HG03460 (cell line): ENCODE measurements at regions not wholly inside any gene's neighbourhood (a gene's known extent, or its start where the extent isn't known, plus 50 kb on each side); places are given as distances from the start of the nearest gene placed in this dataset.
"Not testable (repeated sequence)": the region's sequence is repeated elsewhere in the genome, so short reads cannot be mapped to it uniquely, and the experiment has no call there.

Source experiments
- ATAC-seq: cut with Tn5 transposase; IDR thresholded peaks from one replicate; pipeline ENCODE4 v1.9.1; 2021; ENCODE audit not compliant: unreplicated experiment

DNA sequence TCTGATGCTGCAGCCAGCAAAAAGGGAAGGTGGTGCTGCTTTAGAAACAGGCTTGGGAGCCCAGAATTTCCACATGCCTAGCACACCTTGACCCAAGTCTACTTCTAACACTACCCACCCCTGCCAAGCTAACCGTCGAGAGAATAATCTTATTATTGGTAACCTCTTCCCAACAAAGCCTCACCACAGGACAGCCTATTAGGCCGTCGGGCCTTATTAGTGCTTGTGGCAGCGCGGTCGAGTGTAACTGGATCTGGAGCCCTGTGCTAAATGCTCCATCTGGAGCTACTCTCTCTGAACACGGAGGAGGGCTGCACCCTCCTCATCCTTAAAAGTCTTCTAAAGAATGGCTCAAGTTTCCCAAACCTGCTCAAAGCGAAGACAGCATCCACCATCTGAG lies 165.5 kb upstream of the NFIA start:
- no peak for ATAC-seq

DNA sequence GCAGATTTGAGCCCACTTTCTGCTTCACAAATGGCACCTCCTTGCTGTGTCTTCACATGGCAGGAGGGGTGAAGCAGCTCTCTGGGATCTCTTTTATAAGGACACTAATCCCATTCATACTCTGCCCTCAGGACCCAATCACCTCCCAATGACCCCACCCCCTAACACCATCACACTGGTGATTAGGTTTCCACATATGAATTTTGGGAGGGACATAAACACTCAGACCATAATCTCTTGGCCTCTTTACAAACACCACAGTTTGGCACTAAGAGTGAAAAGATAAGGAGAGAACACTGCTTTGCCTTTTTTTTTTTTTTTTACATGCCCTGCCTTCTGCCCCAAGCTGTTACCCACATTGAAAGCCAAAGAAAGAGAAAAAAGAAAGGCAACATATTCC lies 166.2 kb upstream of the NFIA start:
- ATAC-seq: no peak

DNA sequence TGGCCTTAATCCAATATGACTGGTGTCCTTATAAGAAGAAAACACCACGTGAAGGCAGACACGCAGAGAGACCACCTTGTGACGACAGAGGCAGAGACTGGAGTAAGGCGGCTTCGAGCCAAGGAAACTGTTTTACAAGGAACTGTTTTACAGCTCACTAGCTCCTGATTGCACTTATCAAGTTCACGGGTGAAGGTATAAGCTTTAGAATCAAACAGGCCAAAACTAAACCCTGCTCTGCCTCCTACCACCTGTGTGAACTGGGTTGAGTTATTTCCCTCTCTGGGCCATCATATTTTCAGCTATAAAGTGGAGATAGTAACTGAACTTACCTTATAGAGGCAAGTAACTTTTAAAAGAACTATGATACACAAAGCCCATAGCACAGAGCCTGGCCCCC lies 166.9 kb upstream of the NFIA start:
- no peak for ATAC-seq

DNA sequence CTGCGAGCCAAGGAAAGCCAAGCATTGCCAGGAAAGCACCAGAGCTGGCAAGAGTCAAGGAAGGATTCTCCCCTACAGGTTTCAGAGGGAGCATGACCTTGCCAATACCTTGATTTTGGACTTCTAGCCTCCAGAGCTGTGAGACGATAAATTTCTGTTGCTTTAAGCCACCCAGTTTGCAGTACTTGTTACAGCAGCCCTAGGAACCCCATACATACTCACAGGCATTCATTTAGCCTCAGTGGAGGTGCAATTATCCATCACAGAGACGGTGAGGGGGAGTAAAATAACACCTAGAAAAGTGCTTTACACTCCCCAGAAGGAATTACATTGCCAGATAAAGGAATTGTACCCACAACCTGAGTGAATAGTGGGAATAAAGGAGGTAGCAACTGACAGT lies 167.4 kb upstream of the NFIA start:
- ATAC-seq: no peak

DNA sequence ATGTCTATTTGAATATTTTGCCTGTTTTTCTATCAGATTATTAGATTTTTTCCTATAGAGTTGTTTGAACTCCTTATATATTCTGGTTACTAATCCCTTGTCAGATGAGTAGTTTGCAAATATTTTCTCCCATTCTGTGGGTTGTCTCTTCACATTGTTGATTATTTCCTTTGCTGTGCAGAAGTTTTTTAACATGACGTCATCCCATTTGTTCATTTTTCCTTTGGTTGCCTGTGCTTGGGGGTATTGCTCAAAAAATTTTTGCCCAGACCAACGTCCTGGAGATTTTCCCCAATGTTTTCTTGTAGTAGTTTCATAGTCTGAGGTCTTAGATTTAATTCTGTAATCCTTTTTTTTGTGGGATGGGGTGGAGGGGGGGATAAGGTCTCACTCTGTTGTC lies 168.7 kb upstream of the NFIA start:
- not testable (repeated sequence) for ATAC-seq

DNA sequence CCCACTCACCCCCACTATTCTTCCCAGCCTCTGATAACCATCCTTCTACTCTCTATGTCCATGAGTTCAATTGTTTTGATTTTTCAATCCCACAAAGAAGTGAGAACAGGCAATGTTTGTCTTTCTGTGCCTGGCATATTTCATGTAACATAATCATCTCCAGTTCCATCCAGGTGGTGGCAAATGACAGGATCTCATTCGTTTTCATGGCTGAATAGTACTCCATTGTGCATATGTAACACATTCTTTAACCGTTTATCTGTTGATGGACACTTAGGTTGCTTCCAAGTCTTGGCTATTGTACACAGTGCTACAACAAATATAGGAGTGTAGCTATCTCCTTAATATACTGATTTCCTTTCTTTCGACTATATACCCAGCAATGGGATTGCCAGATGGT lies 169.3 kb upstream of the NFIA start:
- no peak for ATAC-seq

DNA sequence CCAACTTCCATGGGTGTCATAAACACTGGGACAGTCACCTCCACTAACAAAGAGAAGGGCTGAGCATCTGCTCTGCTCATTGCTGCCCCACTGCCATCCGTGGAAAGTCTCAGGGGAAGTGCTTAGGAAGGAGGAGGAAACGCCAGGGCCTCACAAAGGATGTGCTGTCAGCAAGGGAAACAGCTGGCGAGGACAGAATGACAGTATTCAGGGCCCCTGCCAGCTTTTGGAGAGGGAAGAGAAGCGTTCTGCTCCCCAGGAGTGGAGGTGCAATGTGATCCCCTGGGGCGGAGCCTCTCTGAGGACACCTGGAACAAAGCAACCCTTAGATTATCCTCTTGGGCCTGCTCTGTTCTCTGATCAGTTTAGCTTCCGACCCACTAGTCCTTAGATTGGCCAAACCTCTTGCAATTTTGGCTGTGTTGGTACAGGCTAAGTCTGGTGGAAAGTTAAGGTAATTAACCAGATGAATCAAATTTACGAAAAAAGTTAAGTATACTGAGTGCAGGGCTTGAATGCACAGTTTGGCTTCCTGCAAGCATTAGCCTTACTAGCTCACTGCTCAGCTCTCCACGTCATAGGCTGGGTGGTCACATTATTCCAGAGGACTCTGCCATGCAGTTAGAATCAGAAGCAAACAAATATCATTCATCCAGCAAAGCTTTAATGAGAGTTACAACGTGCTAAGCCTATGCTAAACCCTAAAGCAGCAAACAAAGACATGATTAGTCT lies 170.2 kb upstream of the NFIA start:
- ATAC-seq: no peak

DNA sequence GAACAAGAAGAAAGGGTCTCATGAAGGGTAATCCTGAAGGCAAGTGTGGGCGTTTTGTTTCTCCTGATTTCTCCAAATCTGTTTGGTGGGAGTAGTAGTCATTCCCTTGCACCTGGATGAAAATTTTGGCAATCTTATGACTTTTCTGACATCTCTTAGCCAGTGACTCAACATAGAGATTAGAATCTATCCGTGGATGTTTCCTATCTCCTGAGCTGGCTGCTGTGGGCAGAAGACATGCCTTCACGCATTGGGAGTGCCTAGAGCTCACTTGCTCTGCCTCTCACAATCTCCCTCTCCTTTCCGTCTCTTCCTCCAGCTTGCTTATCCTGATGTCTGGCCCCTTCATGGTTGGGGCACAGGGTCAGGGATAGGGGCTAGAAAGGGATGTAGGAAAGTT lies 174.2 kb upstream of the NFIA start:
- no peak for ATAC-seq

DNA sequence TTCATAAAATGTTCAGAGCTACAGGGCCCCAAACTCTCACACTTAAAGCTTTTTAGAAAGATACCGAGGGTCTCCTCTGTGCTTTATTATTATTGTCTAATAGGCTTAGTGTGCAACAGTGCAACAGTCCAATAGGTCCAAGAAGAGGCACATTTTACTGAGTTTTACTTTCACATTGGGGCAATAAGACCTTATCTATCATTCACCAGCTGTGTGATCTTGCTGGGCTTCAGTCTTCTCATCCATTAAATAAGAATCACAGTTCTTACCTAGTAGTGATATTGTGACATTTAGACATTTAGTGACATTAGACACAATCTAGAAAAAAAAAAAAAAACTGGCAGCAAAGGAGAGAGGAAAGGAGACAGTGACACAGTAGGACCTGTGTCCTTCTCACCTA lies 175.8 kb upstream of the NFIA start:
- ATAC-seq: no peak

DNA sequence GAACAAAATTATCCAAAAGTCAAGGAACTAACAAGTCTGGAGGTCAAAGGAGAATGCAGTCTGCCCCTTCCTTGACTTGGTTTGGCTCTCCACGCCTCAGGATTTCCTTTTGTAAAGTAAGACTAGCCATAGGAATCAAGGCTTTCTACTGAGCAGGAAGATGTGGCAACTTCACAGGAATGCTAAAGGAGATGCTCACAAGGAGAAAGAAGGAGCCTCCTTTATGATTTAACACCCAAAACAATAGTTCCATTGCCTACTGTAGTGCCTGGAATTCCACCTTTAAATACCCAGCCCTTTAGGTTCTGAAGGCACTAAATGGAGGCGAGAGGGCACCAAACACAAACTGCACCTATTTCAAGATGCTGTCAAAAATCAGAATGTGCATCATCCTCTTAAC lies 176.3 kb upstream of the NFIA start:
- no peak for ATAC-seq

DNA sequence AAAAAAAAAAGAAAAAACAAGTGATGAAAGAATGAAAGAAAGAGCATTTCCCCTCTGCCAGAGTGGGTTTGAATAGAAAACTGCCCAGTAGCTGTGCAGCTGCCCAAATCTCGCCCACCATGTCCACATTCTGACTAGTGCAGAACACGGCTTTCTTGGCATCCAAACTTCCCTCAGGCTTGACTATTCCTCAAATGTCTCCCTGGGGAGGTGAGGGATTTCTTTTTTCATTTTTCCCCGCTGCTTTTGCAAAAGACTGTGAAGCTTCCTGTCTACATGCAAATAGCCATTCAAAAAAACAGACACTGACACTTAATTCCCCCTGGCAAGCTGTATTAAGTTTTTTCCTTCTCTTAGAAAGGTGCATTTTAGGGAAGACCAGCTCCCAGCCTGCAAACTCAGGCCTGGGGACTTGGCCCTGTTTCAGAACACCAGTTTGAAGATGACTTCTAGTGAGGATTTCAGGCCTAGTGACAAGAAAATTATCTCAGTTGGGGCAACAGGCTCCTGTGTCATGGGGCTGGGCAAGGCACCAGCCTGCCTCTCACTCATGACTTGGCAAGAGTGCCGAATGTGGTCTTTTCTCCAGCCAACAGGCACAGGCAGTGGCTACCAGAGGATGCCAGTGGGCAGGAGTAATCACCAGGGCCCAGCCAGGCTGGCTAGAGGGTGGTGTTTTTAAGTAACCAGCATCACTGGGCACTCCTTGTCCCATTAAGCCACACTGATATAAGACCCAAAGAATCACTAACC lies 178.1 kb upstream of the NFIA start:
- no peak for ATAC-seq

DNA sequence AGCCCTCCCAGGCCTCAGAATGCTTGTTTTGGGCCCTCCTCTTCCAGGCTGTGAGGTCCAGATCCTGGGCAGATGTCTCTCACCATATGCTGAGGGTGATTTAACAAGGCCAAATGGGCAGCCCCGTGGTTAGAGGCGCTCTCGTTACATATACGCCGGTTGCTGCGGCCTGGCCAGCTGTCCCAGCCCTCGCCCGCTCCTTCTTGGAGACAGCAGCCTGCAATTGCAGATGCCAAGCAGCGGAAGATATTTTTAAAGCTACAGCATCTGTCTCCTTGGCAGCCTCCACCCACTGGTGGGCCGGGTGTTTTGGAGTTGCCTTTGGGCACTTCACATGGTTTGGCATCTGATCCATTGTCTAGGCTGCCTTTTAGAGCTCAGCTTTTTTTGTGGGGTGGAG lies 178.8 kb upstream of the NFIA start:
- no peak for ATAC-seq

DNA sequence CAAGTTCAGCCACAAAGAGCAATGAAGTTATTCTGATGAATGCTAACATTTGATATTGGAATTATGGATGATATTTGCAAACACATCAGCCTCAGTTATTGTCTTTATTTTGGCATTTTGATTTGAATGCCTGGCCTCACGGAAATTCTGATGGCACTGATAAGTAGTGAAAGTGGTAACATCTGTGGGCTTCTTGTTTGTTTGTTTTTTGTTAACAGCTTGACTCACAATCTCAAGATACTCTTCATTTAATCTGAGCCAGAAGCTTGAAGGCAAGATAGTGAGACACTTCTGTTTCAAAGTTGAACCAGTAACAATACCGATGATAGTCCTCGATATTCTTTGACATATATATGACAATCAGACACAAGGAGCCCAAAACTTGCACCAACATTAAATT lies 182.9 kb upstream of the NFIA start:
- no peak for ATAC-seq

DNA sequence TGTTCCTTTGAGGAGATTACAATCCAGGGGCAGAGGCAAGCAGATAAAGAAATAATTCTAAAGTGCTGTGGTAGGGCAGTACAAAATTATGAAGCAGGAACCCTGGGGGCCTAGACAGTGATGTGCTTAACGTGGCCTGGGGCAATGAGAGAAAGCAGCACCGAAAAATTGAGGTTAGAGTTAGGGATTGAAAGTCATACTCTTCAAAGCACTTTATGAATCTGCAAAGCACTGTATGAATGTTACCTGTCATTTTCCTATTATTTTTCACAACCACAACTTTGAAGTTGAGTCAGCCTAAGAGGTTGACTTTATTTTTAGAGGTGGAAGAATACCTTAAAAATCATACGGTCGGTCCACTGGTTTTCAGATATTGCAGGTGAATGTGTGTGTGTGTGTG lies 183.4 kb upstream of the NFIA start:
- ATAC-seq: no peak

DNA sequence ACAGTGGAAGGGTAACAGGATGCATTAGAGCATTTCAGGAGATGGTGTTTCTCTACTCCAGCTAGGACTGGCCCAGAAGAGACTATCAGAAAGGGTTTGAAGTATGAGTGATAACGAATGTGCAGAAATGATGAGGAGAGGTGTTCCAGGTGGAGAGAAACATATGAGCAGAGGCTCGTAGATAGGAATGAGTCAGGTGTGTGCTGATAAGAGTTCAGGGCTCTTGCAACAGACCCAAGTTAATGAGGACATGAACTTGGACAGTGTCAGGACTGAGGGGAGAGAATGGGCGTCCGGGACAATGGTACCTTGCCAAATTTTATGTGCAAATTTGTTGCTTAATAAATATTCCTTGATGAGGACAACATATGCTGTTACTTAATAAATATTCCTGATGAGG lies 183.9 kb upstream of the NFIA start:
- no peak for ATAC-seq

DNA sequence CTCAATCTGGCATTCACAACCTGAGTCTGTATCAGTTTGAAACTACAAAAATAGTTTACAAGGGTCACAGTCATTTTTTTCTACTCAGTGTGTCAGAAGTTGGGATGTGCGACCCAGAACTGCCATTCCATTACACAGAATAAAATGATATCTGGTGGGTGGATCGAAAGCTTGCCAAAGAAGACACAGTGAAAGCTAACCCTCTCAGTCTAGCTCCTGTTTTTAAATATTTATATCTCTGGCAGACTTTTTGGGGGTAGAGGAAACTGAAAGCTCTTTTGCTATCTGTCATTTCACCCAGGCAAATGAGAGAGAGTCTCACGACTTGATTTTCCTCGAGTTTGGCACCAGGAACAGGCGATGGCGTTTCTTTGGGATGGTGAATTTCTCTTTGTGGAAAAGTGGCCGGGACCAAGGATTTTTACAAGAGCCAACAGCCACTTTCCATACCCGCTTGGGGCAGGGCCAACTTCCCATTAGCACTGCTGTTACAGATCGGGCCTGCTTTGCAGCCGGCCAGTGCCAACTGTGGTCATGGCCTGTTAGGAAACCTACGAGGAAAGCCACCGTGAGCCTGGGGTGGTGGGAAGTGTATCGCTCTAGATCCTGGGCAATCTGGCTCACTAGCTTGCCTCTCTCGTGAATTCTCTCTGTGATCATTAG lies 185.5 kb upstream of the NFIA start:
- no peak for ATAC-seq

DNA sequence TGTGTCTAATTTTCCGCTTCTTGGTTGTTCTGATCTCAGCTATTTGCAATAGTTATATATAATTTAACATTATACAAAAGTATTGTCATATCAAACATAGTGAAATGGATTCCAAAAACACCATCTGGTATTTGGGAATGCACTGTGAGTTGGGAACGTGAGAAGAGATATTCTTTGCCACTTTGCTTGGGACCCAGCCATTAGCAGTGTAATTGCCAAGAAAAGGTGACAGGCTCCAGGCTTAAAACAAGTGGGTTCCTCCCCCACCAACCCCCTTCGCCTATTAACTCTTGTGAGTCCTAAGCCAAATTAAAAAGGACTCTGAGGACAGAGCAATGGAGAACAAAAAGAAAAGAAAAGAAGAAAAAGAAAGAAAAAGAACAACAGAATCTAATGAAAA lies 186.7 kb upstream of the NFIA start:
- no peak for ATAC-seq

DNA sequence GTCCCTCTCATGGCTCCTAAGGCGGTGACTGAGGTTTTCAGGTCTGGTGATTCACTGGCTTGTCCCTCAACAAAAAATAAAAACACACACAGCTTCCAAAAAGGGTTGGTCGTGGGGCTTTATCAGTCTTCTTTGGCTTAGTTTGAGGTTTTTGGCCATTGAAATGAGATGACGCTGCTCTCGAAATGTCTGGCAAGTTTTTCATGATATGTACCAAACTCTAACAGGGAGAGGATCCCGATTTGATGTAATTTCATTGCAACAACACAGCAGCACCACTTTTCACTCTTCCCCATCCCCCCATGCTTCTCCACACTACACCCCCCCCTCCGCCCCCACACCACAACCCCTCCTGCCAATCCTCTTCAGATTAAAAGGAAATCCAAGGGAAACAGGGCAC lies 187.1 kb upstream of the NFIA start:
- no peak for ATAC-seq

DNA sequence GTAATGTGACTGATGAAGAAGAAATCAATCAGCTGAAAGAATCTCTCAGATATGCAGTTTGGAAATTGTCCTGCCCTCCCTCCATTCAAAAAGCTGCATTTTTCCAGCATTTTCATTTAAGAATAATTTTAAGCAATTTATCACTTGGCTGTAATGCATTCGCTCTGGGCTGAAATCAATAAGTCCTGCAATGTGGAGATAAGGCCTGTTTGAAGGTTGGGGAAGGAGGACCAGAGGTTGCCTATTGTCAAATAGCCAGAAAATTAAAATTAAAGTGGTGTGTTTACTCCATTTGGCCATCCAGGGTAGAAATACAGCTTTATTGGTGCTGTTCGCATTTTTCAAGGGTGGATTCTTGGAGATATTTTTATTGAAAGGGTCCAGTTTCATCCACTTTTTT lies 187.6 kb upstream of the NFIA start:
- no peak for ATAC-seq

DNA sequence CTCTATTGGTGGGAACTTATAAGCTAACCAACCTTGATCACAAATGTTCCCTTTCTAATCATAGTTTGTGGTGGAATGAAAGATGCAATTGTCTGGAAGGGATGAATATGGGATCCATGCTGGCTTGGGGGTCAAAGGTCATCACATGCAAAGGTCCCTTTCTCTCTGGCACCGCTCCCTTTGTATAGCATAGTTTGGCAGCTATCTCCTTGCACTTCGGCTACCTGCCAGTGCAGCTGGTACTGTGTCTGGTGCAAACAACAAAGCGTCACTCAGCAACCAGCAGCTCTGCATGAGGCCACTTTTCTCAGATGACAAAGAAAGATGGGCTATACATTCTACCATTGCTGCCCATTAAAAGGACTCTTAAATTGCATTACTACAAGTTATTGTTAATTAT lies 188.2 kb upstream of the NFIA start:
- no peak for ATAC-seq

DNA sequence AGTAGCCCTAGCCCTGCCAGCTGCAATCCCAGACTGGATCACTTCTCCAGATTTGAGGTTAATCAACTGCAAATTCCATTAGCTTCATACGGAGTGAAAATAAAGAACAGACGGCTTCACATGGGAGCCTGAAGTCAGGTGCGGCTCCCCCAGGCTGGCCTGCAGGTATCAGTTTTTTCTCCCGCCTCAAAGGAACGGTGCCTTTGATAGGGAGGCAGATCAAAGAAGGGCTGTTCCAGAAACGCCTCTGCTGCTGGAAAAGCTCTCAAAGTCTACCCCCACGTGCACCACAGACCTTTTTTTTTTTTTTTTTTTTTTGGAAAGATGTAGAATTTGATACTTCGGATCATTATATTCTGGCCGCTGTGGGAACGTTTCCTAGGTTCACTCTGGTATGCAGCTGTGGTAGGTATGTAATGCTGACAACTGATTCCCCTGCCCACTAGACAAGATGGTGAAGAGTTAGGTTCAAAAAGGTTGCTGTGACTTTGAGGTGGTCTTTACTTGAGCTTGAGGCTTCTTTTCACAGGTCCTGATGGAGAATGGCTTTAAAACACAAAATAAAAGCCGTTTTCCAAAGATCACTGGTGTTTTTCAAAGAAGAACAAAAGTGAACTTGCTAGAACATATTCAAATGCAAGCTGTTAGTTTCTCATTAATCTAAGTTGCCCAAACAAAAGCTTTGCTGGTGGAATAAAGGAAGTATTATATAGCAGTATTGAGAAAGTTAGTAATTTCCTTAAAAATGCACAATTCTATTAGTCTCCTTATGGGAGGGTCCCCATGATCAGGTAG lies 189.0 kb upstream of the NFIA start:
- no peak for ATAC-seq

DNA sequence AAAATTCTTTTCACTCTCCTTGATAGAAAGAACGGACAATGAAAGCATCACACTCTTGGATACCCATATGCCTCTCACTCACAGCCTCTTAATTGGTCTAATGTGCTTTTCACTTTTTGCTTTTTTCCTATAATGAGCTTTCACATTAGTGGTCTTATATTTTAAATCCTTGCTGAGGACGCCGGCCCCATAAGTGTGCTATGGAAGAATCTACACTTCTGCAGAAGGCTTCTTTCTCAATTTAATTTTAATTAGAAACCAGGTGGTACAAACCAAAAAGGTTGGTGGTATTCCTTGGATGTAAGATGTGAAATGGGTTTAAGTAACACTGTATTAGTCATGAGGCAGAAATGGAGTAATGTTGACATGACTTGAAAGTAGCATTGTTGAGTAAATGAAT lies 190.6 kb upstream of the NFIA start:
- no peak for ATAC-seq
